HEK293 (cell line): ENCODE measurements at regions not wholly inside any gene's neighbourhood (a gene's known extent, or its start where the extent isn't known, plus 50 kb on each side); places are given as distances from the start of the nearest gene placed in this dataset.

Experiments used
- BCL11B ChIP-seq: fragments of 450-650 bp; formaldehyde crosslinking; IDR thresholded peaks from 2 replicates; pipeline ENCODE4 v1.5.1; 2016; ENCODE audit warnings: low read depth, missing biosample characterization, missing genetic modification characterization
- EGR2 ChIP-seq: fragments of 450-650 bp; formaldehyde crosslinking; IDR thresholded peaks from 2 replicates; pipeline ENCODE4 v1.5.1; 2016; ENCODE audit warnings: low read depth, missing biosample characterization, missing genetic modification characterization
- GLI2 ChIP-seq: fragments of 450-650 bp; formaldehyde crosslinking; IDR thresholded peaks from 2 replicates; pipeline ENCODE4; 2017; ENCODE audit warnings: missing biosample characterization, missing genetic modification characterization, low read depth, borderline replicate concordance
- GLI4 ChIP-seq: fragments of 450-650 bp; formaldehyde crosslinking; IDR thresholded peaks from 2 replicates; pipeline ENCODE4 v1.5.1; 2016; ENCODE audit warnings: missing biosample characterization, missing genetic modification characterization
- HOXC10 ChIP-seq: sonication (generic); formaldehyde crosslinking; IDR thresholded peaks from 2 replicates; pipeline ENCODE4 v1.8.1; 2023; ENCODE audit warnings: mild to moderate bottlenecking, missing genetic modification reagents
- WT1 ChIP-seq: fragments of 450-650 bp; formaldehyde crosslinking; IDR thresholded peaks from 2 replicates; pipeline ENCODE4 v1.5.1; 2016; ENCODE audit warnings: missing biosample characterization, missing genetic modification characterization
- ZBTB7A ChIP-seq: fragments of 450-650 bp; formaldehyde crosslinking; IDR thresholded peaks from 2 replicates; pipeline ENCODE4 v1.5.1; 2016; ENCODE audit warnings: low read depth, missing biosample characterization, missing genetic modification characterization
- ZNF121 ChIP-seq: fragments of 450-650 bp; formaldehyde crosslinking; IDR thresholded peaks from 2 replicates; pipeline ENCODE4 v1.5.1; 2016; ENCODE audit warnings: missing biosample characterization, missing genetic modification characterization
- ZNF140 ChIP-seq: fragments of 450-650 bp; formaldehyde crosslinking; IDR thresholded peaks from 2 replicates; pipeline ENCODE4 v1.5.1; 2016; ENCODE audit warnings: missing biosample characterization, missing genetic modification characterization
- ZNF146 ChIP-seq: fragments of 450-650 bp; formaldehyde crosslinking; IDR thresholded peaks from 2 replicates; pipeline ENCODE4 v1.5.1; 2016; ENCODE audit warnings: missing biosample characterization, missing genetic modification characterization
- ZNF174 ChIP-seq: fragments of 450-650 bp; formaldehyde crosslinking; IDR thresholded peaks from 2 replicates; pipeline ENCODE4 v1.5.0; 2017; ENCODE audit warnings: missing biosample characterization, mild to moderate bottlenecking, missing genetic modification characterization
- ZNF19 ChIP-seq: fragments of 450-650 bp; formaldehyde crosslinking; IDR thresholded peaks from 2 replicates; pipeline ENCODE4; 2016; ENCODE audit warnings: missing biosample characterization, missing genetic modification characterization, low read depth
- ZNF2 ChIP-seq: fragments of 450-650 bp; formaldehyde crosslinking; IDR thresholded peaks from 2 replicates; pipeline ENCODE4 v1.5.1; 2016; ENCODE audit warnings: missing biosample characterization, missing genetic modification characterization
- ZNF211 ChIP-seq: fragments of 450-650 bp; formaldehyde crosslinking; IDR thresholded peaks from 2 replicates; pipeline ENCODE4 v1.5.1; 2016; ENCODE audit warnings: low read depth, missing biosample characterization, missing genetic modification characterization
- ZNF23 ChIP-seq: fragments of 450-650 bp; formaldehyde crosslinking; IDR thresholded peaks from 2 replicates; pipeline ENCODE4 v1.5.1; 2016; ENCODE audit warnings: missing biosample characterization, missing genetic modification characterization, borderline replicate concordance
- ZNF24 ChIP-seq: fragments of 450-650 bp; formaldehyde crosslinking; IDR thresholded peaks from 2 replicates; pipeline ENCODE4 v1.5.1; 2016; ENCODE audit warnings: missing biosample characterization, missing genetic modification characterization
- ZNF362 ChIP-seq: fragments of 450-650 bp; formaldehyde crosslinking; IDR thresholded peaks from 2 replicates; pipeline ENCODE4 v1.5.1; 2016; ENCODE audit warnings: missing biosample characterization, missing genetic modification characterization
- ZNF394 ChIP-seq: fragments of 450-650 bp; formaldehyde crosslinking; IDR thresholded peaks from 2 replicates; pipeline ENCODE4 v1.5.1; 2016; ENCODE audit warnings: missing biosample characterization, missing genetic modification characterization, mild to moderate bottlenecking, moderate library complexity, borderline replicate concordance
- ZNF423 ChIP-seq: fragments of 450-650 bp; formaldehyde crosslinking; IDR thresholded peaks from 2 replicates; pipeline ENCODE4 v1.5.1; 2016; ENCODE audit warnings: missing biosample characterization, missing genetic modification characterization
- ZNF571 ChIP-seq: fragments of 450-650 bp; formaldehyde crosslinking; IDR thresholded peaks from 2 replicates; pipeline ENCODE4 v1.5.0; 2017; ENCODE audit warnings: missing biosample characterization, missing genetic modification characterization
- ZNF600 ChIP-seq: fragments of 450-650 bp; formaldehyde crosslinking; IDR thresholded peaks from 2 replicates; pipeline ENCODE4 v1.5.1; 2016; ENCODE audit warnings: missing biosample characterization, missing genetic modification characterization
- ZNF654 ChIP-seq: fragments of 450-650 bp; formaldehyde crosslinking; IDR thresholded peaks from 2 replicates; pipeline ENCODE4 v1.5.1; 2016; ENCODE audit warnings: low read depth, missing biosample characterization, missing genetic modification characterization
- ZNF660 ChIP-seq: fragments of 450-650 bp; IDR thresholded peaks from 2 replicates; pipeline ENCODE4 v1.5.1; 2018; ENCODE audit warnings: missing biosample characterization, mild to moderate bottlenecking, missing genetic modification characterization
- ZNF701 ChIP-seq: fragments of 450-650 bp; formaldehyde crosslinking; IDR thresholded peaks from 2 replicates; pipeline ENCODE4 v1.5.1; 2016; ENCODE audit warnings: missing biosample characterization, missing genetic modification characterization
- ZNF707 ChIP-seq: fragments of 450-650 bp; formaldehyde crosslinking; IDR thresholded peaks from 2 replicates; pipeline ENCODE4 v1.5.1; 2016; ENCODE audit warnings: missing biosample characterization, missing genetic modification characterization
- ZNF830 ChIP-seq: fragments of 450-650 bp; IDR thresholded peaks from 2 replicates; pipeline ENCODE4 v1.5.0; 2018; ENCODE audit warnings: missing biosample characterization, missing genetic modification characterization, low read depth, mild to moderate bottlenecking, moderate library complexity
- TF ChIP-seq, protein P1 (sequence below): fragments of 450-650 bp; formaldehyde crosslinking; IDR thresholded peaks from 2 replicates; pipeline ENCODE4 v1.5.1; 2017; ENCODE audit warnings: missing biosample characterization, mild to moderate bottlenecking, missing genetic modification characterization, moderate library complexity
- TF ChIP-seq, protein P2 (sequence below): fragments of 450-650 bp; formaldehyde crosslinking; IDR thresholded peaks from 2 replicates; pipeline ENCODE4 v1.5.1; 2016; ENCODE audit warnings: missing biosample characterization, missing genetic modification characterization
- TF ChIP-seq, protein P3 (sequence below): fragments of 450-650 bp; formaldehyde crosslinking; IDR thresholded peaks from 2 replicates; pipeline ENCODE4 v1.5.1; 2016; ENCODE audit warnings: missing biosample characterization, missing genetic modification characterization

DNA sequence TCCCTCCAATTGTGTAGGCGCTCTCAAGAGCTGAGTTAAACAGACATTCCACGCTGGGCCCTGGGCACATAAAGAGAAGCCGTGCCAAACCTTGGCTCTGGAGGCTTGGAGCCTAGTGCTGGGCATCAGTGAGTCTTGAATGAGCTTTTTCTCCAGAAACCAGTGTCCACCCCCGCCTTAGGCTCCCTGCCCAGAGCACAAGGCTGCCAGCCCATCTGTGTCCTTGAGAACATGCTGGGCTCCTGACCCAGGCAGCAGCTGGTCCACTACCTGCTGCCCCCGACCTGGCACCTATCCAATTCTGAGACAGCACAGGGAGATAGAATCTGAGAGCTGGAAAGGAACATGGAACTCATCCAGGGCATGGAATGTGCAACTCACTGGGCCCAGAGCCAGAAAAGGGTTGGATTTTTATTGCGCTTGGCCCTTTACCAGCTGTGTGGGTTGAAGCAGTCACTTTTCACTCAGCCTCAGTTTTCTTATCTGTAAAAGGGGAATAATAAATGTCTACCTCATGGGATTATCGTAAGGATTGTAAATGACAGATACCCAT, 92.4 kb upstream of the CPLX2 start (continued):
- TF ChIP-seq, protein P1, sequence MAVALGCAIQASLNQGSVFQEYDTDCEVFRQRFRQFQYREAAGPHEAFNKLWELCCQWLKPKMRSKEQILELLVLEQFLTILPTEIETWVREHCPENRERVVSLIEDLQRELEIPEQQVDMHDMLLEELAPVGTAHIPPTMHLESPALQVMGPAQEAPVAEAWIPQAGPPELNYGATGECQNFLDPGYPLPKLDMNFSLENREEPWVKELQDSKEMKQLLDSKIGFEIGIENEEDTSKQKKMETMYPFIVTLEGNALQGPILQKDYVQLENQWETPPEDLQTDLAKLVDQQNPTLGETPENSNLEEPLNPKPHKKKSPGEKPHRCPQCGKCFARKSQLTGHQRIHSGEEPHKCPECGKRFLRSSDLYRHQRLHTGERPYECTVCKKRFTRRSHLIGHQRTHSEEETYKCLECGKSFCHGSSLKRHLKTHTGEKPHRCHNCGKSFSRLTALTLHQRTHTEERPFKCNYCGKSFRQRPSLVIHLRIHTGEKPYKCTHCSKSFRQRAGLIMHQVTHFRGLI (tag by site-specific recombination): no peak
- TF ChIP-seq ZNF211 (tag by site-specific recombination) (no peak), ZNF660 (tag by site-specific recombination) (peak; percentile 63; the same call in 1 of the 2 replicates), EGR2 (tag by site-specific recombination) (peak; percentile 51), WT1 (no peak), ZNF571 (tag by site-specific recombination) (no peak), ZNF362 (tag by site-specific recombination) (no peak), ZBTB7A (tag by site-specific recombination) (no peak), ZNF140 (tag by site-specific recombination) (no peak), GLI2 (no peak), ZNF19 (tag by site-specific recombination) (no peak), ZNF600 (tag by site-specific recombination) (no peak), BCL11B (no peak), ZNF146 (tag by site-specific recombination) (no peak), ZNF23 (no peak), HOXC10 (CRISPR knock-in tag) (no peak), ZNF701 (no peak), ZNF830 (tag by site-specific recombination) (no peak), ZNF654 (tag by site-specific recombination) (no peak), ZNF2 (no peak), ZNF394 (tag by site-specific recombination) (no peak), ZNF707 (tag by site-specific recombination) (no peak), ZNF24 (no peak), ZNF121 (tag by site-specific recombination) (no peak), ZNF423 (no peak), GLI4 (no peak), ZNF174 (tag by site-specific recombination) (0 out of 2 replicates have a peak, but pooled peaks have one; percentile 36)
- TF ChIP-seq, protein P2, sequence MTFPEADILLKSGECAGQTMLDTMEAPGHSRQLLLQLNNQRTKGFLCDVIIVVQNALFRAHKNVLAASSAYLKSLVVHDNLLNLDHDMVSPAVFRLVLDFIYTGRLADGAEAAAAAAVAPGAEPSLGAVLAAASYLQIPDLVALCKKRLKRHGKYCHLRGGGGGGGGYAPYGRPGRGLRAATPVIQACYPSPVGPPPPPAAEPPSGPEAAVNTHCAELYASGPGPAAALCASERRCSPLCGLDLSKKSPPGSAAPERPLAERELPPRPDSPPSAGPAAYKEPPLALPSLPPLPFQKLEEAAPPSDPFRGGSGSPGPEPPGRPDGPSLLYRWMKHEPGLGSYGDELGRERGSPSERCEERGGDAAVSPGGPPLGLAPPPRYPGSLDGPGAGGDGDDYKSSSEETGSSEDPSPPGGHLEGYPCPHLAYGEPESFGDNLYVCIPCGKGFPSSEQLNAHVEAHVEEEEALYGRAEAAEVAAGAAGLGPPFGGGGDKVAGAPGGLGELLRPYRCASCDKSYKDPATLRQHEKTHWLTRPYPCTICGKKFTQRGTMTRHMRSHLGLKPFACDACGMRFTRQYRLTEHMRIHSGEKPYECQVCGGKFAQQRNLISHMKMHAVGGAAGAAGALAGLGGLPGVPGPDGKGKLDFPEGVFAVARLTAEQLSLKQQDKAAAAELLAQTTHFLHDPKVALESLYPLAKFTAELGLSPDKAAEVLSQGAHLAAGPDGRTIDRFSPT (tag by site-specific recombination): no peak
- TF ChIP-seq, protein P3, sequence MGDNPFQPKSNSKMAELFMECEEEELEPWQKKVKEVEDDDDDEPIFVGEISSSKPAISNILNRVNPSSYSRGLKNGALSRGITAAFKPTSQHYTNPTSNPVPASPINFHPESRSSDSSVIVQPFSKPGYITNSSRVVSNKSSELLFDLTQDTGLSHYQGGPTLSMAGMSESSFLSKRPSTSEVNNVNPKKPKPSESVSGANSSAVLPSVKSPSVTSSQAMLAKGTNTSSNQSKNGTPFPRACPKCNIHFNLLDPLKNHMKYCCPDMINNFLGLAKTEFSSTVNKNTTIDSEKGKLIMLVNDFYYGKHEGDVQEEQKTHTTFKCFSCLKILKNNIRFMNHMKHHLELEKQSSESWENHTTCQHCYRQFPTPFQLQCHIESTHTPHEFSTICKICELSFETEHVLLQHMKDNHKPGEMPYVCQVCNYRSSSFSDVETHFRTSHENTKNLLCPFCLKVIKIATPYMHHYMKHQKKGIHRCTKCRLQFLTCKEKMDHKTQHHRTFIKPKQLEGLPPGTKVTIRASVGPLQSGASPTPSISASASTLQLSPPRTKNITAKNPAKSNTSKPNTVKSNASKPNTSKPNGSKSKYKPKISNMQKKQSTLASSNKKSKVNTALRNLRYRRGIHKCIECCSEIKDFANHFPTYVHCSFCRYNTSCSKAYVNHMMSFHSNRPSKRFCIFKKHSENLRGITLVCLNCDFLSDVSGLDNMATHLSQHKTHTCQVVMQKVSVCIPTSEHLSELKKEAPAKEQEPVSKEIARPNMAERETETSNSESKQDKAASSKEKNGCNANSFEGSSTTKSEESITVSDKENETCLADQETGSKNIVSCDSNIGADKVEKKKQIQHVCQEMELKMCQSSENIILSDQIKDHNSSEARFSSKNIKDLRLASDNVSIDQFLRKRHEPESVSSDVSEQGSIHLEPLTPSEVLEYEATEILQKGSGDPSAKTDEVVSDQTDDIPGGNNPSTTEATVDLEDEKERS: 0 out of 2 replicates have a peak, but pooled peaks have one; percentile 18
